Stimulated activated naive CD8-positive, alpha-beta T cell treated with anti-CD3 and anti-CD28 coated beads, Interleukin-15, Interleukin-2, amounts not matched to agents 100 U/mL and 50 U/mL, for 24 hours (primary cell): ENCODE measurements at regions not wholly inside any gene's neighbourhood (a gene's known extent, or its start where the extent isn't known, plus 50 kb on each side); places are given as distances from the start of the nearest gene placed in this dataset.

Source experiments
- ATAC-seq: fragments of 150-1000 bp; cut with Tn5 transposase; one replicate; pipeline ENCODE4 v1.10.0; 2021
- DNase-seq: peaks from one replicate; pipeline ENCODE4 v3.0.0; 2021

DNA sequence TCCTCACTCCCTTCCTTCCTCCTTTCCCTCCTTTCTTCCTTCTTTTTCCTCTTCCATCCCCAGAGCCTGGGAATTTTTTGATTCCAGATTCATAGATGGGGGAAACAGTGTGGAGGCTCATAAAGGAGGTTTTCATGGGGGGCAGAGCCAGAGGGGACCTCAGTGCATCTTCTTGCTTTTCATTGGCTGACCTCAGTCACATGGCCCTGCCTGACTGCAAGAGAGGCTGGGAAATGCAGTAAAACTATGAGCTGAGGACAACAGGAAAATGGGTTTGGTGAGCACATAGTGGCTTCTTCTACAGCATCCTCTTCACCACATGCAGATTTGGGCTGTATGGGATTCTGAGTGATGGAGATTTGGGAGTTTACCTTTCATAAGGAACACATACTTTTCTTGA, 437.1 kb upstream of the TBX3 start:
- no peak for ATAC-seq
- DNase-seq, result no peak

DNA sequence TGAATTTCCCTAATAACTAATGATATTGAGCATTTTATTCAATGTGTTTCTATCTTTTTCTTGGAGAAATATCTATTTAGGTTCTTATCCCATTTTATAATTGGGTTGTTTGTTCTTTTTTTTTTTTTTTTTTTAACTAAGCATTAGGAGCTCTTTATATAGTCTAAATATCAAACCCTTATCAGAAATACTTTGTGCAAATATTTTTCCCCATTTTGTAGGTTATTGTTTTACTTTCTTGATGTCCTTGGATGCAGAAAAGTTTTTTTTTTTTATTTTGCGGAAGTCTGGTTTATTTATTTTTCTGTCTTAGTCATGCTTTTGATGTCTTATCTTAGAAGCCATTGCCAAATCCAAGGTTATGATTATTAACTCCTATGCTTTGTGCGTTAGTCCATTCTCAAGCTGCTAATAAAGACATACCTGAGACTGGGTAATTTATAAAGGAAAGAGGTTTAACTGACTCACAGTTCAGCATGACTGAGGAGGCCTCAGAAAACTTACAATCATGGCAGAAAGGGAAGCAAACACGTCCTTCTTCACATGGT, 434.3 kb upstream of the TBX3 start:
- no peak for DNase-seq
- ATAC-seq, result no peak

DNA sequence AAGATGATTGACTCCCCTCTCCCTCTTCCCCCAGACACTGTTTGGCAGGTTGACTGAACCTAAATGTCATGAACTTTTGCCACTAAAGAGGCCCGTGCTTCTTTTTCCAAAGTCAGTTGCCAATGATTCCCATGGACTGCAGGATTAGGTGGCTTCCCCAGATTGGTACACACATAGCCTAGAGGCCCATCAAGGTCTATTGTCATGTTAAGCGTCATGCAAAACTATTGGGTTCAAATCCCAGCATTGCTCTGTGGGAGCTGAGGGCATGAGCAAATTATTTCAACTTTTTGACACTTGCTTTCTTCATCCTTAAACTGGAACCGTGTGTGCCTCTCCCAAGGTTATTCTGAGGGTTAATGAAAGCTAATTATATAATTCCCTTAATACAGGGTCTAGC, 430.2 kb upstream of the TBX3 start:
- no peak for DNase-seq
- no peak for ATAC-seq

DNA sequence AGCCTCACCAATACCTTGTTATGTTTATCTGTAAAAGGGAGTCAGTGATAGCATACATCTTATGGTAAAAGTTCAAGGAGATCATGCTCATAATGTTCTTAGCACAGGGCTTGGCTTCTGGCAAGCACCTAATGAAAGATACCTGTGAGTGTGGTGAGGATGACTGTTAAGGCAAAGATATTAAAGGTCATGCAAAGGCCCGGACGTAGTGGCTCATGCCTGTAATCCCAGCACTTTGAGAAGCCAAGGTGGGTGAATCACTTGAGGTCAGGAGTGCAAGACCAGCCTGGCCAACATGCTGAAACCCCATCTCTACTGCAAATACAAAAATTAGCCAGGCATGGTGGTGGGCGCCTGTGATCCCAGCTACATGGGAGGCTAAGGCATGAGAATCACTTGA, 425.9 kb upstream of the TBX3 start:
- DNase-seq (no peak), ATAC-seq (no peak)

DNA sequence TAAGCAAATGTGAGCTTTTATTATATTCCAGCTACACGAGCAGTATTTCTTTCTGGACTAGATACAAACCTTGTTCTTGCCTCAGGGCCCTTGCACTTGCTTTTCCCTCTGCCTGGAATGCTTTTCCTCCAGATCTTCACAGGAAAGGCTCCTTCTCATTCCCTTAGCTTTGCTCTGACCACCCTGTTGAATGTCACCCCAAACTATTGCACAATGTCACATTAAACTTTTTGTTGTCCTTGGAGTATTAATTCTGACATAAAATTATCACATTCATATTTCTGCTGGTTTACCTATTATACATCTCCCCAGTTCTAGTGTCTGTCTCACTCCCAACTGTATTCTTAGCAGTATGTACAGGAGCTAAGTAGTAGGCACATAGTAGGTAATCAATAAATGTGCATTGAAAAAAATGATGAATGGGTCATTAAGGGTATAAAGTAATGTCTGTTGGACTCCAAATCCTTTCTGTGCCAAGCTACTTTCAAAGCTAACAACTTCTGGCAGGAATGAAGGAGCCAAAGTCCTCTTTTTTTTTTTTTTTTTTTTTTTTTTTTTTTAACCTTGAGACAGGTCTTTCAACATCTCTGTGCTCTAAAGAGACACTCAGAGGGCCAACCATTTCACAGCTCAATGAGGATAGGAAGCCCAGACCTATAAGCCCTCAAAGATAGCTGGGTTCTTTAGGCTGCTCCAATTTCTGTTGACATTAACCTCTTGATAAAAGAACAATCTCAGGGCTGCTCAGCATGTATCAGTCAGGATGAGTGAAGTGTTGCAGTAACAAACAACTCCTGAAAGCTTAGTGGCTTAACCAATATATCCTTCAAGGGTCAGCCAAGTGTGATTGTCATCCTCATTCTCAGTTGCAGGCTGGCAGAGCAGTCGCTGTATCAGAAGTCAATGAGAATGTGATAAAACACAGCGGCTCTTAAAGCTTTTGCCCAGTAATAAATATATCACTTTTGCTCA, 424.4 kb upstream of the TBX3 start:
- DNase-seq, result no peak
- no peak for ATAC-seq

DNA sequence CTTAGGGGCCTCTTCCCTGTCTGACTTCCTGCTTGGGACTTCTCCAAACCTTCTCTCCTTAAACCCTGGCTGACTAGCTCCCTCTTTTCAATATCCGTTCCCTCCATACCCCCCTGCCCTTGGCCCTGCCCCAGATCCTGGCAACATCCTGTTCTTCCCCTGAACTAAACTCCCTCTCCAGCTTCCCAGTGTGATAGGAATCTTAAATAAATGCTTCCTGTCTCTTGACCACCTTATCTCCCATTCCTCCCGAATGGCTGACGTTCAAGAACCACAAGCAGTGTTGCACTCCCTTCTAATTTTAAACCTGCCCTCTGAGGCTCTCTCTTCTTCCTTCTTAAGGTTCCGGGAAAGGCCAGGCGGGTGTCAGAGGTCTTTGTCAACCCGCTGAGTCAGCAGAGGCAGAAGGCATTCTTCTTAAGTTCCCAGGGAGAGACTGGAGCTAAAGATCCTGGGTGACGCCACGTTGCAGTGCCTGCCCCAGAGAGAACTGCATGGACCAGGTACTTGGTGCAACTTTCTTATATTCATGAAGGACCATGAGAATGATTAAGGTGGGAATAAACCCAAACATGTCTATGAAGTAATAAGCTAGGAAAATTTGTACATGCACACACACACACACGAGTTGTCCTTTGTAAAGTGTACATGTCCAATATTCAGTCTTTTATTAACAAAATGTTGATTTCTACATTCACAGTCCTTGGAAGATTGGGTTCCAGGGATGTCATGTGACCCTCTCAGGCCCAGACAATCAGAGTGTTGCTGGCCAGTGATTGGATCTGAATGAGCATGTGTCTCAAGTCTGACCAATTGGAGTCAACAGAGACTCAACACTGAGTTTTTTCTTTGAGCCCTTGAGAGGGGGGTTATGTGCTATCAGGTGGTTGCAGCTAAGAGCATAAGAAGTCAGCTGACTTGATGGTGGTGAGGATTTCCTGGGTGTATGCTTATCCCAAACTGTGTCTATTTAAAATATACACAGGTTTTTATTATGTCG, 420.2 kb upstream of the TBX3 start:
- ATAC-seq (no peak), DNase-seq (no peak)

DNA sequence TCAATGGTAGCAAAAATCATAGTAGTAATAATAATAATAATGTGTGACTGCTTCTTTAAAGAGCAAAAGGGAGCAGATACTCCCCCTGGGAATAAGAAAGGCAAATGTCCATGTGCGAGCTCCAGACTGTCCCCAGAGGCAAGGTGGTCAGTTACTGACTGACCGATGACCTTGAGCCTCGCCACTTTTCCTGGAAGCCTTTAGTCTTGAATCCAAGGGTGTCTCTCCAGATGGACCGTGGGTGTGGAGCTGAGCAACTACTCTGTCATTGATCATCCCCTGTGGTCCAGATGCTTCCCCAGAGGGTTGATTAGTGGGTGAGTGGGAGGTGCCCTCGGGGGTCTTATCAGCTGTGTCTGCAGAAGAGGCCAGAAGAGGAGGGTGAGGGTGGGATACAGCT, 418.5 kb upstream of the TBX3 start:
- ATAC-seq (no peak), DNase-seq (no peak)

DNA sequence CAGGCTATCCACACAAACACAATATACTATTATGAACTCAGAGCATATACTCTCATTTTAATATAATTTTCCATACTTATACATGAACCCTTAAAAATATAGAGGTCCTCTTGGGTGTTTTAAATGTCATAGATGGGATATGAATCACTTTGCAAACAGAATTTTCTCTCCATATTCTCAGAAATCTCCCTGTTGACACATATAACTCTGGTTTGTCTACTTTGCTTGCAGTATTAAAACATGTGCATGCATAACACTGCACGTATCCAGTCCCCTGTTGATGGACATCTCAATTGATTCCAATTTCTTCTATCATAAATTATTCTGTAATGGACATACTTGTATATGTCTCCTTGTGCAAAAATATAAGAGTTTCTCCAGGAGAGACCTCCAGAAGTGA, 417.5 kb upstream of the TBX3 start:
- no peak for DNase-seq
- ATAC-seq, result no peak

DNA sequence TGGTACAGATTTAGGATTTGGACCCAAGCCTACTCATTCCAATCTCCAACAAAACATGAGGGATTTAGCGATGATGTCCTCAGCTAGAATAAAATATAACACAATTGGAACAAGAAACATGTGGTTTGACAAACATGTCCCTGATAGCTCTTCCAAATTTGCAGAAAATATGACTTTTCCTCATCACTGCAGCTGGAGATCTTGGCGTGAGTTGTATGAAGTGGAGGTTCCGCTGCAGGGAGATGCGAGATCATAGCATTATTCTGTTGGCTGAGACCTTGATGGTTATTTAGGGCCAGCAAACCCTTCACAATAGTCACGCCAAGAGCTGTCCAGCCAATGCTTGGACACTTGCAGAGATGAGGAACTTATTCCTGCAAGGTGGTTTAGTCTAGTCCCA, 413.4 kb upstream of the TBX3 start:
- DNase-seq, result no peak
- ATAC-seq, result no peak

DNA sequence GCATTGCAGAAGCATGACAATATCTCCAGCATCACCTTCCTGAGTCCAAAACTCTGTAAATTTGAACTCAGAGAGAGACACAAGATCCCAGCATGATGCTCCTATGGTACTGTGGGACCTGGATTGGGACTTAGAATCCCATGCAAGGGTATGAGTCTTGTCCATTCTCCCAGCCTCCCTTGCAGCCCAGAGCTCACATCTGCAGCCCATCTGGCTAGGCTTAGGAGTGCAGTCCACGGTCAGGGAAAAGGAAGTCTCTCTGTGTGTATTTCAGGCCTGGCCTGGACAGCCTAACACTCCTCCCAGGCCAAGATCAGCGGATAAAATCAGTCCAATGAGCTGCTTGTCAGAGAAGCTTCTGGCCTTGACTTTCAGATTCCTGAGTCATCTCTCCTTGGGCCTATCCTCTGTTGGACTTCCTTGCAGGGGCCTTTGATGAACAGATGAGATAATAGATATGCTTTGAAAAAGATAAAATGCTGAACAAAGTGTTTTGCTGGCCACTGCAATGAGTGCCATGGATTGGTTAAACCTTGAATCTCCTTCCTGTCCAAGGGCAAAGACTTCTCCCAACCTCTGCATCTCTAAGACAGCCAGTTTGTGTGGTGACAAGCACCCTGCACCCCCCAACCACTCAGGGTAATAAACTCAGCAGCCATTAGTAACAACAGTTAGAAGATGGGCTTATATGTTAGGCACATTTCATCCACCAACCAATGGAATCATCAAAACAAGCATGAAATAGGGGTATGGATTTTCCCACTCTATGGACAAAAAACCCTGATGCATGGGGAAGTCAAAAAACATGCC, 412.8 kb upstream of the TBX3 start:
- no peak for ATAC-seq
- DNase-seq, result no peak

DNA sequence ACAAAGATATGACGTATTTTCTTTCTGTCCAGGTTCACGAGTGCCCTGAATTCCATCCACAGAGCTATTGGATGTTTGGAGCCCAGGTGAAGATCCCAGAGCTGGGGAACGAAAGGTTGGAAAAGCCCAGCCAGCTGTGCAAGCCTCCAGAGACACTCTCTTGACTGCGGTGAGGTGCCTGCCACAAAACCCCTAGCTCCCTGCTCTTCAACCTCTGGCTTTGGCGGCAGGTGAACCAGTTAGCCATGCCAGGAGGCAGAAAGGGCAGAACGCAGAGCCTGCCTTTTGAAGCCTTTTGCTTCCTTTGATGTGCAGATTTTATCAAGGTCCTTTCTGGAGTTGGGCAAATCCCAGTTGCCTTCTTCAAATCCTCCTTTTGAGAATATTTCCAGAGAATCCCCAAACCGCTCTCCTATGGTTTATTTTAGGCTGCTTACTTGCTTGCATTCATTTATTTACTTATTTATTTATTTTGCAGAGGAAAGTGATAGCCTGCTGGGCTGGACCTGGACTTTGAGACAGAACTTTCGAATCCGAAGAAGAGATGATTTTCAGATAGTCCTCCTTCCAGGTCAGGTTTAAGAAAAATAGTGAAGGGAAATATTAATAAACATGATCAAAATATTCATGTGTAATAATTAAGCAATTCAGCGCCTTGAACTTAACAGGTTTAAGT, 411.2 kb upstream of the TBX3 start:
- DNase-seq, result no peak
- ATAC-seq, result no peak

DNA sequence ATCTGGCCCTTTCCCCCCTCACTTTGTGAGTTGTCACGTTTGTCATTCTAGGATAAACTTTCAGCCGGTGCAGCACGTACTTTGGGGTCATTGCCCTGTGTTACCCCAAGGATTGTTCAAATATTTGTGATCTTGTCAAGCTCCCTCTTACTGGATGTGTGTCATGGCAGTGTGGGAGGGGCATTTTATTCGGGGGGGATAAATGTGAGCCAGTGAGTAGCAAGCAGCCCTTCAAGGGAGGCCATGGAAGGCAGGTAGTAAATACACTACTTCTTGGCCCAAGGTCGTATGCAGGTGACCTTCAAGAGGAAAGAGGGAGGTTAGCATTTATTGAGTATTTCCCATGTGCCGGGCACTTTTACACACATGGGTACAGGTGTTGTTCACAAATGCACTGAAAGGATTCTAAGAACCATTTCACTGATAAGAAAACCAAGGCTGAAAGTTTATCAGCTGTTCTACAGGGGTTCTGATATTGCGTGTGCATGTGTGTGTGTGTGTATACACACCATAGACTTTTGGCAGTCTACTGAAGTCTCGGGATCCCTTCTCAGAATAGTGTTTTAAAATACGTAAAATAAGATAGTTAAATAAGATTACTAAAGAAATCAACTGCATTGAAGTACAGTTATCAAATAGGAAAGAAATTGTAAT, 410.3 kb upstream of the TBX3 start:
- ATAC-seq, result no peak
- DNase-seq, result no peak

DNA sequence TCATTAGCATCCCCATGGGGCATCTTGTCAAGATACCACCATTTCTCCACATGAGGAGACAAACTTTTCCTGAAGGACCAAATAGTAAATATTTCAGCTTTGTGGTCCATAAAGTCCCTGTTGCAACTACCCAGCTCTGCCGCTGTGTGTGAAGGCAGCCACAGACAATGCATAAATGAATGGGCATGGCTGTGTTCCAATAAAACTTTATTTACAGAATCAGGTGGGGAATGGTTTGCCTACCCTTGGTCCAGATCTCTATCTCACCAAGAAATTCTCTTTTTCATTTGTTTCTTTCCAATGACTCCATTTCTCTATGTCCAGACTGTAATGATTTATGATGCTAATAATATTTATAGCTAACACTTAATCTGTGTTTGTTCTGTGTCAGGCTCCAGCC, 409.3 kb upstream of the TBX3 start:
- no peak for ATAC-seq
- no peak for DNase-seq

DNA sequence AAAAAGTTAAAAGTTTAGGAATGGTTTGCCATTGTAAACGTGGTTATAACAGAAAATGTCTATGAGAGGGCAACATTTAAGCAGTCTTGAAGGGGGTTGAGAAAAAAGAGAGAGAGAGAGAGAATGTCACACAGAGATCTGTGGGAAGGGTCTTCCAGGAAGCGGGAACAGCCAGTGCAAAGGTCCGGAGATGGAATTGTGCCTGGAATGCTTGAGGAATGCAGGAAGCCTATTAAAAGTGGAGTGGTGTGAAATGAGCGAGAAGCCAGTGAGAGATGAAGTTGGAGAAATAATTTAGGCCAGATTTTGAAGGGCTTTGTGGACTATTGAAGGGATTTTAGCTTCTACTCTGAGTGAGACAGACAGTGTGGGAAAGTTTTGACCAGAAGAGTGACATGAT, 406.8 kb upstream of the TBX3 start:
- no peak for ATAC-seq

DNA sequence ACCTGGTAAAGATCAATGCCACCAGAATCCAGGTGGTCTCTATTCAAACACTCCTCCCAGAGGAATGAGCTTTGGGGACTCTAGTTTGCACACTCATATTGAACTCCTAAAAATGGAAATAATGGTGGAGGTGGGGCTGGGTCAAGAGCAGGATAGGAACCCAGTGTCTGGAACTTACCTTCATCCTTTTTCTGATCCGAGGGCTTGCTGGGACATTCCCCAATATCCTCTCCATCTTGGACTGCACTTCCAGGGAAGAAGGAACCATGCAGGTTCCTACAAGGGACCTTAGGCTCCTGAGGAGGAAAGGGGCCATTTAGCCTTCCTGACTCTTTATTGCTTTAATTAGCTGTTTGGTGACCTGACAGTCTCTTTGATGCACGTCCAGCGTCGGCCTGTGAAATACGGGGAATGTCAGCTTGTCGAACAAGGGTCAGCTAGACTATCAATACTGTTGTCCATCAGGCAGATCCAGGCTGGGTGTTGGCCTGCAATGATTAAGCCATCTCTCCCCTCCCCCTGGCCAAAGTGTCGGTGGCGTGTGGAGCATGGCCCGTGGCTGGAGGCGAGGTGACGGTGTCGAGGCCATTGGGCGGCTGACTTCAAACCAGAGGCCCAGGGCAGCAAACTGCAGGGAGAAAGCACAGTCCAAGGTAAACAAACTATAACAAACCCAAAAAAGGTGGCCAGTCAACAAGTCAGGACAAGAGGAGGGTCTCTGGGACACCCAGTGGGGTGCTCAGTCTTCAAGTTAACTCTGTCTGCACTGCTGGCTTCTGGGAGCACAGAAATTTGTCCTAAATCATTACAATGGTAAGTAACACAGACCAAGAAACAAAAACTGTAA, 405.2 kb upstream of the TBX3 start:
- no peak for ATAC-seq
- DNase-seq, result no peak

More for the DNA sequence above, 406.8 kb upstream of the TBX3 start:
- DNase-seq, result no peak

DNA sequence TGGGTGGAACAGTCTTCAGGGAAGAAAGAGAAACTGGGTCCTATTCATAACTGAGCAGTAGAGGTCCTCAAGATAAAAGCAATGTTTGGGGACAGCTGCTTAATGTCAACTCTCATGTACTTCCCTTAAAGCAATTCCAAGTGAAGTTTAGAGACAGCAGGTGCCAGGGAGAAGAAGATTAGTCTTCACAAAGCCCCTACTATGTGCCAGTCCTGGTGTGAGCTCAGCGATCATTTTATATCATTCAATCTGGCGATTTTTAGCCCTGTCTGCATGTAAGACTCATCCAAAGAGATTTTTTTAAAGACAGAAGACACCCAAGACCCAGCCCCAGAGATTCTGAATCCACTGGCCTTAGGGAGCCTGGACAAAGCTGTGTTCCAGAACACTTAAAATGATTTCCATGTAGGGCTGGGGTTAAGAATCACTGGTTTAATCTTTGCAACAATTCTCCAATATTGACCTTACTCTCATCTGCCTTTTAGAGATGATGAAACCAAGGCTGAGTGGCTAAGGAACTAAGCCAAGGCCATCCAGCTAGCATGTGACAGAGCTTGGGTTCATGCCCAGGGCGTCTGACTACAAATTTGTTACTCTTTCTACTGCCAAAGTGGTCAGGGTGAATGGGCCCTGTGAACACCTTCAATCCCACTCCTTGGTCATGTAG, 404.5 kb upstream of the TBX3 start:
- no peak for DNase-seq
- no peak for ATAC-seq

DNA sequence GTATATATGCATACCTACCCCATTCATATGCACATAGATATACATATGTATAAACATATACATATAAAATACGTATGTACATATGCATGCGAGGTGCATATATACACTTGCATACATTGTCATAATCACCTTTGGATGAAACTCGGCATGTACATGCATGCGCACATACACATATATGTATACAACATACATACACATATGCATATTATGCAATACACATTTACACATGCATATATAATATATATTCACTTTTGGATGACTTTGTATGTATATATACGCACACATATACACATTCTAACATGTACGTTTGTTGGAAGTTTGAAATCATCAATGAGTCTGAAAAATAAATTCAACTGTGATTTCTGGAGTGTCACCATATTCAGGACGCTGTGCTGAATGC, 401.6 kb upstream of the TBX3 start:
- ATAC-seq (no peak), DNase-seq (no peak)

DNA sequence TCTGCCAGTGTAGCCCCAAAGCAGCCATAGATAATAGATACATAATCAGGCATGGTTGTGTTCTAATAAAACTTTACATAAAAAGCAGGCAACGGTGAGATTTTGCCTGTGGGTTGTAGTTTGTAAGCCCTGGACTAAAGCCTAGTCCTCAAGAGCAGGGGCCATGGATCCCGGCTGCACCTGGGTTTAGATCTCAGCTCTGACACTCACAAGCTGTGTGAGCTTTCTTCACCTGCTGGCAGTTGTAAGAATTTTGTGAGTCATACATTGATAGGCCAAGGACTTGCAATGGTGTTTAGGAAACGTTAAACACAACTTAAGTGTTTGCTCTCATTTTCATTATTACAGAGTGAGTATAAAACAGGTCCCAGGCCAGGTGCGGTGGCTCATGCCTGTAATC, 395.8 kb upstream of the TBX3 start:
- no peak for ATAC-seq
- DNase-seq, result no peak

DNA sequence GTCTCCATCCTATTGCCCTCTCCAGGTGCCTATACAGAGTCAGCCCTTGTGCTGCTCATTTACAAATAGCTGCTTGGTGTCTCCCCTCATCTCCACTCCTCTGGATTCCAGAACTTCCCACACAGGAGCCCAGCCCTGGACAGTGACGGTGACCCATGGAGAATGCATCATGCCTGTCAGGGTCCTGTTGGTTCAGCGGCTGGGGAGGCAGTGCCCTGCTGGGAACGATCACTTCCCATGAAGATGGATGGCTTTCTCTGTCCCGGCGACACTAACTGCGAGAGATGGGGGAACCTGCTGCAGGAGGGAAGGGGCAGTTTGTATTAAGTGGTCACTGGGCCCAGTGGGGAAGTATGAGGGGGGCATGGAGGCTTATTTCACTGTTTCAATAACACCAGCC, 395.0 kb upstream of the TBX3 start:
- ATAC-seq (no peak), DNase-seq (no peak)
